DND-41 (cell line): ENCODE measurements at regions not wholly inside any gene's neighbourhood (a gene's known extent, or its start where the extent isn't known, plus 50 kb on each side); places are given as distances from the start of the nearest gene placed in this dataset.

ENCODE experiments used
- ATAC-seq: fragments of 200-7000 bp; cut with Tn5 transposase; 3 replicates; pipeline ENCODE4 v1.9.1; 2021; ENCODE audit warnings: low read depth; ENCODE audit not compliant: insufficient read depth
- DNase-seq: peaks from one replicate; pipeline ENCODE4 v3.0.0-alpha.2; 2020
- H2AFZ ChIP-seq: 2 replicates; pipeline ENCODE4 v1.6.0; 2012; ENCODE audit warnings: low read depth, low read length
- H3K27ac ChIP-seq: 2 replicates; pipeline ENCODE4 v1.5.1; 2012; ENCODE audit warnings: low read length, inconsistent platforms
- H3K27me3 ChIP-seq: fragments of 200-600 bp; sonication (generic); 2 replicates; pipeline ENCODE4 v1.6.0; 2012; ENCODE audit warnings: low read length, mild to moderate bottlenecking, inconsistent platforms; ENCODE audit not compliant: insufficient read depth, poor library complexity
- H3K36me3 ChIP-seq: 2 replicates; pipeline ENCODE4 v1.5.1; 2012; ENCODE audit warnings: low read length, inconsistent platforms; ENCODE audit not compliant: insufficient read depth
- H3K4me1 ChIP-seq: 2 replicates; pipeline ENCODE4 v1.5.1; 2012; ENCODE audit warnings: mild to moderate bottlenecking, low read length; ENCODE audit not compliant: insufficient read depth
- H3K4me2 ChIP-seq: 2 replicates; pipeline ENCODE4 v1.6.0; 2012; ENCODE audit warnings: mild to moderate bottlenecking, moderate library complexity, low read length, inconsistent platforms; ENCODE audit not compliant: insufficient read depth
- H3K4me3 ChIP-seq, 2 experiments: fragments of 200-600 bp in 1 of 2; shearing (Covaris generic) in 1 of 2; 2 replicates each; pipeline ENCODE4 v1.5.1; 2012 to 2016; ENCODE audit warnings: inconsistent platforms in 2 of 2, low read length in 2 of 2, mild to moderate bottlenecking in 2 of 2, low read depth in 1 of 2, moderate library complexity in 1 of 2
- H3K79me2 ChIP-seq: 2 replicates; pipeline ENCODE4 v1.6.0; 2012; ENCODE audit warnings: low read length, inconsistent platforms; ENCODE audit not compliant: insufficient read depth
- H3K9ac ChIP-seq: 2 replicates; pipeline ENCODE4 v1.6.0; 2012; ENCODE audit warnings: low read depth, mild to moderate bottlenecking, inconsistent platforms, low read length, moderate library complexity
- H3K9me3 ChIP-seq: 2 replicates; pipeline ENCODE4 v1.5.1; 2012; ENCODE audit warnings: low read length, moderate library complexity, mild to moderate bottlenecking, inconsistent platforms; ENCODE audit not compliant: insufficient read depth, severe bottlenecking
- H4K20me1 ChIP-seq: 2 replicates; pipeline ENCODE4 v1.6.0; 2012; ENCODE audit warnings: low read length; ENCODE audit not compliant: insufficient read depth
- CTCF ChIP-seq: IDR thresholded peaks from 2 replicates; pipeline ENCODE4 v1.5.1; 2012; ENCODE audit warnings: borderline replicate concordance, low read length, moderate library complexity, mild to moderate bottlenecking; ENCODE audit not compliant: poor library complexity, severe bottlenecking; ENCODE audit errors: extremely low read depth
- EZH2 ChIP-seq: IDR thresholded peaks from 3 replicates; pipeline ENCODE4 v1.6.1; 2012; ENCODE audit warnings: borderline replicate concordance, low read depth, mild to moderate bottlenecking, moderate library complexity, low read length, inconsistent platforms; ENCODE audit not compliant: severe bottlenecking

DNA sequence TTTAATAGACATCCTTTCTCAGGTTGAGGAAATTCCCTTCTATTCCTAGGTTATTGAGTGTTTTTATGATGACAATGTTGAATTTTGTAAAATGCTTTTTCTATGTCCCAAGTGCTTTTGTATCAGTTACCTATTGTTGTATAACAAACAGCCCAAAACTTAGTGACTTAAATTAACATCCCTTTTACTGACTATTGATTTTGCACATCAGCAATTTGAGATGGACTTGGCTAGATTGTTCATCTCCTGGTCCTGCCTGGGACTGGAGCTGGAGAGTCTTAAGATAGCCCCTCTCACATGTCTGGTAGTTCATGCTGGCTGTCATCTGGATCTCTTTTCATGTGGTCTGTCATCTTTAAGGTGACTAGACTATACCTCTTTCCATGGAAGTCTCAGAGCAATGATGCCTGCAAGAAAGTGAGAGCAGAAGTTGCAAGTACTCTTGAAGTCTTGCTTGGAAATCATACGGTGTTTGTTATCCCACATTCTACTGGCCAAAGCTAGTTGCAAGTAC, 132.6 kb downstream of the RPAP3 start:
- no peak overlapping the region for H3K4me2 ChIP-seq
- H4K20me1 ChIP-seq, result no peaks in the 10 kb centered on the region
- H3K27ac ChIP-seq, result no peak overlapping the region
- no peaks in the 10 kb centered on the region for H3K4me1 ChIP-seq
- TF ChIP-seq EZH2 (no peak), CTCF (no peak)
- no peaks in the 10 kb centered on the region for H3K79me2 ChIP-seq
- no peak for DNase-seq
- H3K9me3 ChIP-seq, result no peaks in the 10 kb centered on the region
- no peaks in the 10 kb centered on the region for H3K27me3 ChIP-seq
- no peaks in the 10 kb centered on the region for H3K36me3 ChIP-seq
- no peak overlapping the region for H3K9ac ChIP-seq
- H3K4me3 ChIP-seq, result no peak overlapping the region
- no peak for ATAC-seq
- H2AFZ ChIP-seq, result no peak overlapping the region

DNA sequence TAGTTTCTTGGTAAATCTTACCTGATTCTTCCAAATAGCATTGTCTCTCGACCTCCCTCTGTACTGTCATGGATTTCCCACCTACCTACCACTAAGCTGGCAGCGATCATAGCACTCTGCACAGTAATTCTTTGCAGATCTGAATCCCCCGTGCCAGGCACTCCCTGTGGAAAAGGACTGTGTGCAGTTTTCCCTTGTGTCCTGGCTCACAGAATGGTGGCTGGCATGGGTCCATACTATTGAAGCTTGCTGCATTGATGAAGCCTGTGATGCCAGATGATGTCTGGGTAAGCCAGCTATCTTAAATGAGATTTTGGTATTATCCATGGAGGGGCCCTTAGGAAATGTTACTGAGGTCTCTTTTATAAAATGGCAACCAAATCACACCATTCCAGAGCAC, 135.7 kb downstream of the RPAP3 start:
- no peaks in the 10 kb centered on the region for H3K4me1 ChIP-seq

DNA sequence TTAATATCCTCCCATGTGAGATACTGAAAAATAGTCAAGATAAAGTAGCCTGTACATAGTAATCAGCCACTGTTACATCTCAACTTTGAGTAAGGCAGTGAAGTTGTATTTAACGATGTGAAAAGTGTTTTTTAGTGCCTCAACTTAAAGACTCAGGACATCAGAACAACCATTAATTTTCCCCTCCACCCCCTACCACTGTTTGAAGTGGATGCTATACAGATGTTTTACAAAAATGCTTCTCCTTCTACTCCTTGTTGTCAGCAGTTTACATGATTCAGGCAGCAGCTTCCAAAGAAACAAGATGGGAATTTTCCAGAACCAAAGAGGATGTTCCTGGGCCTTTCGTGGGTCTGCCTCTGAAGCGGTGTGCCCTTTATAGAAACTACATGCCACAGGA, 143.6 kb downstream of the RPAP3 start:
- Histone ChIP-seq H4K20me1 (no peaks in the 10 kb centered on the region), H3K4me2 (no peak overlapping the region), H2AFZ (no peak overlapping the region), H3K36me3 (no peaks in the 10 kb centered on the region), H3K27ac (no peak overlapping the region), H3K9ac (no peak overlapping the region), H3K79me2 (no peaks in the 10 kb centered on the region), H3K4me1 (no peaks in the 10 kb centered on the region), H3K27me3 (no peaks in the 10 kb centered on the region), H3K4me3 (no peak overlapping the region), H3K9me3 (no peaks in the 10 kb centered on the region)
- ATAC-seq (no peak), DNase-seq (no peak)
- TF ChIP-seq CTCF, result no peak
- no peak for TF ChIP-seq EZH2

More for the DNA sequence above, 135.7 kb downstream of the RPAP3 start:
- H3K27ac ChIP-seq, result no peak overlapping the region
- no peaks in the 10 kb centered on the region for H3K36me3 ChIP-seq
- H3K9ac ChIP-seq, result no peak overlapping the region
- ATAC-seq (no peak), DNase-seq (no peak)
- H3K27me3 ChIP-seq, result no peaks in the 10 kb centered on the region
- H3K79me2 ChIP-seq, result no peaks in the 10 kb centered on the region
- H3K4me3 ChIP-seq, result no peak overlapping the region
- H3K9me3 ChIP-seq, result no peaks in the 10 kb centered on the region
- no peaks in the 10 kb centered on the region for H4K20me1 ChIP-seq
- no peak for TF ChIP-seq CTCF
- no peak overlapping the region for H3K4me2 ChIP-seq
- no peak overlapping the region for H2AFZ ChIP-seq

DNA sequence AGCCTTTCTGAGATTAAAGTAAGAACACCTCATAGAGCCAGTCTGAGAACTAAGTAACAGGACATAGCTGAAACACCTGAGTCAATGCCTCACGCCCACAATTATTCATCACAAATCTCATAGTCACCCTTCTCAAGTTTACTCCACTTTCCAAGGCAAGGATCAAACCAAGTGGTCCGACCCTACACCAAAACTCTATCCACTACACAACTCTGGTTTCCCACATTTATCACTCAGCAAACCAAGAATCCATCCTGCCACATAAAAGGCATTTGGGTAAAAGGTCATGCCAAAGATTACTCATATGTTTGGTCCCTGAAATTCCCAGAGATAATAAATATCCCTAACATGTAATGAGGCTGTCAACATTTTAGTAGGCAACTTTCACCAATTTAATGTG, 144.1 kb downstream of the RPAP3 start:
- H3K9me3 ChIP-seq, result no peaks in the 10 kb centered on the region
- TF ChIP-seq EZH2 (no peak), CTCF (no peak)
- H3K4me1 ChIP-seq, result no peaks in the 10 kb centered on the region
- no peaks in the 10 kb centered on the region for H4K20me1 ChIP-seq
- no peaks in the 10 kb centered on the region for H3K36me3 ChIP-seq
- no peak overlapping the region for H2AFZ ChIP-seq
- no peaks in the 10 kb centered on the region for H3K79me2 ChIP-seq
- DNase-seq, result no peak
- no peak overlapping the region for H3K4me2 ChIP-seq
- H3K27me3 ChIP-seq, result no peaks in the 10 kb centered on the region
- no peak overlapping the region for H3K9ac ChIP-seq
- no peak for ATAC-seq
- no peak overlapping the region for H3K27ac ChIP-seq
- no peak overlapping the region for H3K4me3 ChIP-seq
